Type B pancreatic cell (in vitro differentiated cells): ENCODE measurements at regions not wholly inside any gene's neighbourhood (a gene's known extent, or its start where the extent isn't known, plus 50 kb on each side); places are given as distances from the start of the nearest gene placed in this dataset.
"Not testable (repeated sequence)": the region's sequence is repeated elsewhere in the genome, so short reads cannot be mapped to it uniquely, and the experiment has no call there.

Experiments
- DNase-seq: peaks from one replicate; pipeline ENCODE4 v3.0.0; 2021; ENCODE audit warnings: mixed read lengths; ENCODE audit not compliant: unreplicated experiment; ENCODE audit errors: extremely low spot score
- H3K27ac Mint-ChIP-seq: 2 replicates; pipeline ENCODE4 v1.8.0; 2021; ENCODE audit warnings: mild to moderate bottlenecking, mixed read lengths
- H3K27me3 Mint-ChIP-seq: 2 replicates; pipeline ENCODE4 v1.8.0; 2021; ENCODE audit warnings: mixed read lengths
- H3K36me3 Mint-ChIP-seq: 2 replicates; pipeline ENCODE4 v1.8.0; 2021; ENCODE audit warnings: mixed read lengths
- H3K4me1 Mint-ChIP-seq: one replicate; pipeline ENCODE4 v1.8.0; 2021; ENCODE audit warnings: mixed read lengths; ENCODE audit not compliant: unreplicated experiment
- H3K4me3 Mint-ChIP-seq: 2 replicates; pipeline ENCODE4 v1.8.0; 2021; ENCODE audit warnings: mild to moderate bottlenecking, mixed read lengths
- H3K9me3 Mint-ChIP-seq: 2 replicates; pipeline ENCODE4 v1.8.0; 2021; ENCODE audit warnings: mixed read lengths
- CTCF ChIP-seq: fragments of 200-600 bp; sonication (generic); conservative IDR thresholded peaks from 2 replicates; pipeline ENCODE4 v1.5.0; 2021; ENCODE audit warnings: antibody characterized with exemption, mild to moderate bottlenecking

GRCh38 chr16:85529489-85530369 lies 83.4 kb upstream of the GSE1 start:
- no peaks in the 10 kb centered on the region for H3K9me3 Mint-ChIP-seq

GRCh38 chr16:85530370-85530739 lies 82.8 kb upstream of the GSE1 start:
- Mint-ChIP-seq H3K4me3 (no peak overlapping the region), H3K27ac (no peak overlapping the region), H3K9me3 (no peaks in the 10 kb centered on the region), H3K36me3 (no peaks in the 10 kb centered on the region), H3K4me1 (peaks cover 48% of the 10 kb centered on the region), H3K27me3 (no peaks in the 10 kb centered on the region)
- TF ChIP-seq CTCF, result no peak
- DNase-seq, result no peak

More at GRCh38 chr16:85529489-85530369, 83.4 kb upstream of the GSE1 start:
- no peak overlapping the region for H3K27ac Mint-ChIP-seq
- H3K4me1 Mint-ChIP-seq, result peaks cover 46% of the 10 kb centered on the region
- no peaks in the 10 kb centered on the region for H3K27me3 Mint-ChIP-seq
- no peak for DNase-seq
- TF ChIP-seq CTCF, result peak; percentile 28
- no peak overlapping the region for H3K4me3 Mint-ChIP-seq
- H3K36me3 Mint-ChIP-seq, result no peaks in the 10 kb centered on the region

GRCh38 chr16:85531516-85531915 lies 81.6 kb upstream of the GSE1 start:
- no peak for TF ChIP-seq CTCF
- Mint-ChIP-seq H3K36me3 (no peaks in the 10 kb centered on the region), H3K27ac (no peak overlapping the region), H3K9me3 (no peaks in the 10 kb centered on the region), H3K27me3 (no peaks in the 10 kb centered on the region), H3K4me1 (peaks cover 44% of the 10 kb centered on the region), H3K4me3 (no peak overlapping the region)
- no peak for DNase-seq

- no peaks in the 10 kb centered on the region for H3K36me3 Mint-ChIP-seq
- no peak overlapping the region for H3K4me3 Mint-ChIP-seq
These were observed 81.0 kb upstream of the GSE1 start for GRCh38 chr16:85532147-85532546.

GRCh38 chr16:85533593-85533992 lies 79.5 kb upstream of the GSE1 start:
- not testable (repeated sequence) for DNase-seq, H3K27me3 Mint-ChIP-seq, H3K27ac Mint-ChIP-seq, H3K4me3 Mint-ChIP-seq, H3K9me3 Mint-ChIP-seq, H3K36me3 Mint-ChIP-seq
- H3K4me1 Mint-ChIP-seq, result peaks cover 46% of the 10 kb centered on the region

More at GRCh38 chr16:85532147-85532546, 81.0 kb upstream of the GSE1 start:
- TF ChIP-seq CTCF, result no peak
- peaks cover 44% of the 10 kb centered on the region for H3K4me1 Mint-ChIP-seq
- no peak for DNase-seq
- H3K27ac Mint-ChIP-seq, result no peak overlapping the region
- no peaks in the 10 kb centered on the region for H3K9me3 Mint-ChIP-seq
- no peaks in the 10 kb centered on the region for H3K27me3 Mint-ChIP-seq

GRCh38 chr16:85534536-85535351 lies 78.4 kb upstream of the GSE1 start:
- no peaks in the 10 kb centered on the region for H3K27me3 Mint-ChIP-seq
- DNase-seq, result no peak
- H3K27ac Mint-ChIP-seq, result peak overlapping the region; percentile 2
- peaks cover 42% of the 10 kb centered on the region for H3K4me1 Mint-ChIP-seq
- no peaks in the 10 kb centered on the region for H3K36me3 Mint-ChIP-seq
- no peaks in the 10 kb centered on the region for H3K9me3 Mint-ChIP-seq
- H3K4me3 Mint-ChIP-seq, result no peak overlapping the region
- TF ChIP-seq CTCF, result no peak
